HFFc6 (cell line): ENCODE measurements at regions not wholly inside any gene's neighbourhood (a gene's known extent, or its start where the extent isn't known, plus 50 kb on each side); places are given as distances from the start of the nearest gene placed in this dataset.

Experiments used
- DNase-seq: peaks from one replicate; pipeline ENCODE4 v3.0.0-alpha.2; 2018
- H3K27ac Mint-ChIP-seq: 2 replicates; pipeline ENCODE4 v1.8.0; 2020; ENCODE audit warnings: mild to moderate bottlenecking, mixed read lengths
- H3K27me3 Mint-ChIP-seq: 2 replicates; pipeline ENCODE4 v1.8.0; 2021; ENCODE audit warnings: mild to moderate bottlenecking, moderate library complexity, mixed read lengths; ENCODE audit not compliant: insufficient read depth
- H3K36me3 Mint-ChIP-seq: 2 replicates; pipeline ENCODE4 v1.8.0; 2021; ENCODE audit warnings: low read depth, mixed read lengths
- H3K4me1 Mint-ChIP-seq: 2 replicates; pipeline ENCODE4 v1.8.0; 2020; ENCODE audit warnings: low read depth, mixed read lengths
- H3K4me3 Mint-ChIP-seq: 2 replicates; pipeline ENCODE4 v1.8.0; 2020; ENCODE audit warnings: mild to moderate bottlenecking, moderate library complexity, mixed read lengths
- H3K9me3 Mint-ChIP-seq: 2 replicates; pipeline ENCODE4 v1.8.0; 2020; ENCODE audit warnings: mild to moderate bottlenecking, mixed read lengths
- CTCF ChIP-seq: fragments of 200-600 bp; sonication (generic); IDR thresholded peaks from 2 replicates; pipeline ENCODE4 v1.5.0; 2021; ENCODE audit warnings: antibody characterized with exemption, mild to moderate bottlenecking

- peaks cover 44% of the 10 kb centered on the region for H3K4me1 Mint-ChIP-seq
- no peaks in the 10 kb centered on the region for H3K9me3 Mint-ChIP-seq
- no peaks in the 10 kb centered on the region for H3K27me3 Mint-ChIP-seq
- no peak overlapping the region for H3K27ac Mint-ChIP-seq
- no peak for TF ChIP-seq CTCF
- peaks cover 35% of the 10 kb centered on the region for H3K36me3 Mint-ChIP-seq
- DNase-seq: no peak
- peak overlapping the region; percentile 68; the same call in 1 of the 2 replicates for H3K4me3 Mint-ChIP-seq
Measured at GRCh38 chr2:196224756-196225155, 53.4 kb upstream of the STK17B start.

GRCh38 chr2:196225213-196225612 lies 53.8 kb upstream of the STK17B start:
- peak; percentile 54 for DNase-seq
- H3K36me3 Mint-ChIP-seq: peaks cover 31% of the 10 kb centered on the region

GRCh38 chr2:196226058-196226706 lies 54.8 kb upstream of the STK17B start:
- Mint-ChIP-seq H3K27ac (no peak overlapping the region), H3K9me3 (no peaks in the 10 kb centered on the region)

More at GRCh38 chr2:196225213-196225612, 53.8 kb upstream of the STK17B start:
- Mint-ChIP-seq H3K27me3 (no peaks in the 10 kb centered on the region), H3K9me3 (no peaks in the 10 kb centered on the region), H3K4me1 (peaks cover 44% of the 10 kb centered on the region), H3K4me3 (peak overlapping the region; percentile 68), H3K27ac (peak overlapping the region; percentile 1)
- TF ChIP-seq CTCF: no peak

GRCh38 chr2:196226707-196227065 lies 55.3 kb upstream of the STK17B start:
- Mint-ChIP-seq H3K27me3 (no peaks in the 10 kb centered on the region), H3K4me1 (peaks cover 48% of the 10 kb centered on the region), H3K4me3 (no peak overlapping the region), H3K36me3 (peaks cover 31% of the 10 kb centered on the region), H3K9me3 (no peaks in the 10 kb centered on the region), H3K27ac (no peak overlapping the region)
- DNase-seq: no peak
- no peak for TF ChIP-seq CTCF

More at GRCh38 chr2:196226058-196226706, 54.8 kb upstream of the STK17B start:
- H3K36me3 Mint-ChIP-seq: peaks cover 31% of the 10 kb centered on the region
- TF ChIP-seq CTCF: no peak
- no peak overlapping the region for H3K4me3 Mint-ChIP-seq
- no peaks in the 10 kb centered on the region for H3K27me3 Mint-ChIP-seq
- peaks cover 44% of the 10 kb centered on the region for H3K4me1 Mint-ChIP-seq
- no peak for DNase-seq

GRCh38 chr2:196229013-196229412 lies 57.6 kb upstream of the STK17B start:
- Mint-ChIP-seq H3K4me3 (no peak overlapping the region), H3K4me1 (peaks cover 70% of the 10 kb centered on the region), H3K36me3 (peaks cover 16% of the 10 kb centered on the region), H3K9me3 (no peaks in the 10 kb centered on the region), H3K27ac (no peak overlapping the region), H3K27me3 (no peaks in the 10 kb centered on the region)
- no peak for DNase-seq
- TF ChIP-seq CTCF: no peak
